ENCODE measurements at regions not wholly inside any gene's neighbourhood (a gene's known extent, or its start where the extent isn't known, plus 50 kb on each side); places are given as distances from the start of the nearest gene placed in this dataset.

DNA sequence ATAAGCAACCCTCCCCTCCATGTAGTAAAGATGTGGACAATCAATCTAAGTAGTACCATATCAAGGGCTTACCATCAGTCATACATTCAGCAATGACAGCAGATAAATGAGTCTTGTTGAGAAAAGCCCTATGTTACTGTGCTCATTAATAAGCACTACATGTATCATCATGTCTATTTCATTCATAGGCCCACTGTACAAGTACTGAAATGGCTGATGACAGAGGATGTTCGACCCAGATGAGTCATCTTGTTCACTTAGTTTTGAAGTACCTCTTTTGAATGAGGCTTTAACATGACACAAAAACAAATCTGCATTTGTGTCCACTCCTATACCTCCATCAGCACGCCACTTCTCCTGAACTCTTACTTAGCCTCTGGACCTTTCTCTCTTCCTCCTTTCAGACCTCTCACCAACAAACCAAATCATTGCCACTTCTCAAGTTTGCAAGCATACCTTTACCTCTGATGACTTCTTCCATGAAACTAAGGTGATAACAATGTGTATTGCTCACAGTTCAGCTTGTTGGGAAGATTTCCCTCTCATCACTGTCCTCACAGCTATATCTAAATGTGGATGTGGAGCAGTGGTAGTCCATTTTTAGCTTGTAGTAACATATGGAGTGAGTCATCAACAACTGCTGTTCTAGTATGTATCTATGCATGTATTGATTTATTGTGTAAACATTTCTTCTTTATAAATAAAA, 921.0 kb upstream of the SLC39A10 start:
- TF ChIP-seq TAF1 (IDR thresholded peaks at IDR 0.05; ENCODE audit: low read depth) = no peak
- TF ChIP-seq YY1 (IDR thresholded peaks at IDR 0.05; ENCODE audit: low read depth) = no peak
- no peak for TF ChIP-seq CREB1 (IDR thresholded peaks at IDR 0.05; ENCODE audit: low read depth)
- TF ChIP-seq CEBPB (IDR thresholded peaks at IDR 0.05) = no peak
- TF ChIP-seq TEAD4 (IDR thresholded peaks at IDR 0.05) = no peak
- TF ChIP-seq NFIC (IDR thresholded peaks at IDR 0.05) = no peak
- TF ChIP-seq, protein P1, sequence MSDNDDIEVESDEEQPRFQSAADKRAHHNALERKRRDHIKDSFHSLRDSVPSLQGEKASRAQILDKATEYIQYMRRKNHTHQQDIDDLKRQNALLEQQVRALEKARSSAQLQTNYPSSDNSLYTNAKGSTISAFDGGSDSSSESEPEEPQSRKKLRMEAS (IDR thresholded peaks at IDR 0.05) = no peak
